Trophoblast cell (in vitro differentiated cells and primary cell): ENCODE measurements at regions not wholly inside any gene's neighbourhood (a gene's known extent, or its start where the extent isn't known, plus 50 kb on each side); places are given as distances from the start of the nearest gene placed in this dataset.

Source experiments
- DNase-seq, 2 donors: peaks; one replicate each; pipeline ENCODE4 v3.0.0-alpha.2; 2016
- H2AFZ ChIP-seq: 2 replicates; pipeline ENCODE4 v1.6.1; 2013; ENCODE audit warnings: low read length, moderate library complexity, mild to moderate bottlenecking; ENCODE audit not compliant: insufficient read depth, poor library complexity
- H2AK5ac ChIP-seq: 2 replicates; pipeline ENCODE4 v1.6.1; 2013; ENCODE audit warnings: mild to moderate bottlenecking, low read length
- H2BK120ac ChIP-seq: 2 replicates; pipeline ENCODE4 v1.6.1; 2013; ENCODE audit warnings: low read length, mild to moderate bottlenecking, moderate library complexity; ENCODE audit not compliant: insufficient read depth, poor library complexity
- H2BK12ac ChIP-seq: 2 replicates; pipeline ENCODE4 v1.6.1; 2013; ENCODE audit warnings: mild to moderate bottlenecking, low read length, moderate library complexity
- H2BK5ac ChIP-seq: 2 replicates; pipeline ENCODE4 v1.6.1; 2013; ENCODE audit warnings: low read length, low read depth, moderate library complexity, mild to moderate bottlenecking; ENCODE audit not compliant: poor library complexity
- H3K14ac ChIP-seq: 2 replicates; pipeline ENCODE4 v1.6.1; 2013; ENCODE audit warnings: mild to moderate bottlenecking, low read length
- H3K18ac ChIP-seq: 2 replicates; pipeline ENCODE4 v1.6.1; 2013; ENCODE audit warnings: mild to moderate bottlenecking, low read length
- H3K23ac ChIP-seq: 2 replicates; pipeline ENCODE4 v1.6.1; 2013; ENCODE audit warnings: low read length
- H3K27ac ChIP-seq: 2 replicates; pipeline ENCODE4 v1.5.1; 2013; ENCODE audit warnings: low read depth, mild to moderate bottlenecking, inconsistent platforms, low read length, moderate library complexity
- H3K27me3 ChIP-seq: 2 replicates; pipeline ENCODE4 v1.6.1; 2013; ENCODE audit warnings: inconsistent platforms, mild to moderate bottlenecking, low read length, moderate library complexity; ENCODE audit not compliant: insufficient read depth
- H3K36me3 ChIP-seq, 2 experiments: 1 replicate in 1 of 2; 2 replicates in 1 of 2; pipeline ENCODE4 v1.6.1; 2013; ENCODE audit warnings: low read length in 2 of 2, mild to moderate bottlenecking in 2 of 2, moderate library complexity in 1 of 2; ENCODE audit not compliant: insufficient read depth in 2 of 2, control insufficient read depth in 1 of 2
- H3K4ac ChIP-seq: 2 replicates; pipeline ENCODE4 v1.6.1; 2013; ENCODE audit warnings: low read depth, mild to moderate bottlenecking, low read length, moderate library complexity
- H3K4me1 ChIP-seq, 2 experiments: 1 replicate in 1 of 2; 2 replicates in 1 of 2; pipeline ENCODE4 v1.6.1; 2013; ENCODE audit warnings: low read length in 2 of 2, mild to moderate bottlenecking in 2 of 2, moderate library complexity in 1 of 2; ENCODE audit not compliant: insufficient read depth in 2 of 2, control insufficient read depth in 1 of 2
- H3K4me2 ChIP-seq: 2 replicates; pipeline ENCODE4 v1.6.1; 2013; ENCODE audit warnings: inconsistent platforms, mild to moderate bottlenecking, low read length, moderate library complexity
- H3K4me3 ChIP-seq: 2 replicates; pipeline ENCODE4 v1.5.1; 2013; ENCODE audit warnings: mild to moderate bottlenecking, low read depth, low read length, inconsistent platforms
- H3K79me1 ChIP-seq: one replicate; pipeline ENCODE4 v1.6.1; 2013; ENCODE audit warnings: low read length
- H3K79me2 ChIP-seq: 2 replicates; pipeline ENCODE4 v1.6.1; 2013; ENCODE audit warnings: low read length, mild to moderate bottlenecking; ENCODE audit not compliant: control insufficient read depth, insufficient read depth, poor library complexity
- H3K9ac ChIP-seq: 2 replicates; pipeline ENCODE4 v1.6.1; 2013; ENCODE audit warnings: mild to moderate bottlenecking, low read length
- H3K9me3 ChIP-seq: 2 replicates; pipeline ENCODE4 v1.6.1; 2013; ENCODE audit warnings: low read depth, mild to moderate bottlenecking, control low read depth, inconsistent platforms, low read length; ENCODE audit not compliant: insufficient read depth
- H4K12ac ChIP-seq: 2 replicates; pipeline ENCODE4 v1.6.1; 2013; ENCODE audit warnings: low read depth, mild to moderate bottlenecking, low read length, moderate library complexity
- H4K8ac ChIP-seq: 2 replicates; pipeline ENCODE4 v1.6.1; 2013; ENCODE audit warnings: low read depth, mild to moderate bottlenecking, low read length, moderate library complexity
- H4K91ac ChIP-seq: one replicate; pipeline ENCODE4 v1.6.1; 2013; ENCODE audit warnings: low read depth, mild to moderate bottlenecking, low read length, moderate library complexity
- WGBS: extraction: QIAGEN DNeasy Blood & Tissue Kit; methylation state at CpG from one replicate; pipeline ENCODE4 v1.1.7; 2013; ENCODE audit warnings: missing lambda C conversion rate; ENCODE audit not compliant: insufficient read length, insufficient coverage; ENCODE audit errors: extremely low coverage; 5-methylcytosine and 5-hydroxymethylcytosine counted together

GRCh38 chrX:40483502-40483901 is 97.3 kb upstream of the ATP6AP2 start:
- H3K79me1 ChIP-seq = no peaks in the 10 kb centered on the region
- no peaks in the 10 kb centered on the region for H3K27me3 ChIP-seq
- no peak overlapping the region for H2AK5ac ChIP-seq
- no CpG with 5 or more reads among the region's 2 CpGs for WGBS
- H3K14ac ChIP-seq = no peak overlapping the region
- H3K27ac ChIP-seq = no peak overlapping the region
- no peaks in the 10 kb centered on the region for H3K4me1 ChIP-seq
- DNase-seq = no peak
- H3K23ac ChIP-seq = no peak overlapping the region
- no peak overlapping the region for H2BK120ac ChIP-seq
- H4K8ac ChIP-seq = no peak overlapping the region
- H3K4me2 ChIP-seq = no peak overlapping the region
- no peaks in the 10 kb centered on the region for H3K36me3 ChIP-seq
- H3K18ac ChIP-seq = no peak overlapping the region
- H3K9ac ChIP-seq = no peak overlapping the region
- no peak overlapping the region for H2BK12ac ChIP-seq
- H3K79me2 ChIP-seq = no peaks in the 10 kb centered on the region
- H3K4ac ChIP-seq = no peak overlapping the region
- H2BK5ac ChIP-seq = no peak overlapping the region
- no peak overlapping the region for H4K12ac ChIP-seq
- no peak overlapping the region for H2AFZ ChIP-seq
- no peaks in the 10 kb centered on the region for H3K9me3 ChIP-seq
- H3K4me3 ChIP-seq = no peak overlapping the region
- H4K91ac ChIP-seq = no peak overlapping the region

- Histone ChIP-seq H3K79me2 (no peaks in the 10 kb centered on the region), H3K9ac (no peak overlapping the region), H4K12ac (no peak overlapping the region), H3K27me3 (no peaks in the 10 kb centered on the region), H3K27ac (no peak overlapping the region), H3K9me3 (no peaks in the 10 kb centered on the region), H3K4ac (no peak overlapping the region), H3K4me2 (no peak overlapping the region), H2BK120ac (no peak overlapping the region), H3K14ac (no peak overlapping the region), H3K4me1 (peaks cover 2 to 14% of the 10 kb centered on the region in 2 experiments), H3K79me1 (peaks cover 2% of the 10 kb centered on the region), H2BK5ac (no peak overlapping the region), H2BK12ac (no peak overlapping the region), H3K23ac (no peak overlapping the region), H2AFZ (no peak overlapping the region), H3K36me3 (no peaks in the 10 kb centered on the region), H3K4me3 (no peak overlapping the region), H4K91ac (no peak overlapping the region), H3K18ac (no peak overlapping the region), H2AK5ac (no peak overlapping the region), H4K8ac (no peak overlapping the region)
- DNase-seq = no peak
- no CpG with 5 or more reads among the region's 7 CpGs for WGBS
Observed at GRCh38 chrX:40479777-40480318, 100.9 kb upstream of the ATP6AP2 start.

GRCh38 chrX:40478474-40479065 is 102.2 kb upstream of the ATP6AP2 start:
- no peak overlapping the region for H2AK5ac ChIP-seq
- no CpG with 5 or more reads among the region's 2 CpGs for WGBS

GRCh38 chrX:40476958-40477357 is 103.8 kb upstream of the ATP6AP2 start:
- Histone ChIP-seq H3K18ac (no peak overlapping the region), H3K4me1 (peaks cover 13 to 26% of the 10 kb centered on the region in 2 experiments), H3K27me3 (no peaks in the 10 kb centered on the region), H2BK120ac (no peak overlapping the region), H2BK12ac (no peak overlapping the region), H3K4ac (no peak overlapping the region), H4K12ac (no peak overlapping the region), H3K9me3 (no peaks in the 10 kb centered on the region), H2AK5ac (no peak overlapping the region), H4K91ac (no peak overlapping the region), H3K23ac (no peak overlapping the region), H3K79me2 (no peaks in the 10 kb centered on the region), H2BK5ac (no peak overlapping the region), H2AFZ (no peak overlapping the region), H3K79me1 (peaks cover 10% of the 10 kb centered on the region), H3K9ac (no peak overlapping the region), H3K27ac (no peak overlapping the region), H3K4me3 (no peak overlapping the region), H4K8ac (no peak overlapping the region), H3K14ac (no peak overlapping the region), H3K4me2 (no peak overlapping the region), H3K36me3 (no peaks in the 10 kb centered on the region)
- no peak for DNase-seq
- no CpG with 5 or more reads among the region's 7 CpGs for WGBS

More at GRCh38 chrX:40478474-40479065, 102.2 kb upstream of the ATP6AP2 start:
- no peak overlapping the region for H4K8ac ChIP-seq
- no peaks in the 10 kb centered on the region for H3K79me2 ChIP-seq
- H3K4me3 ChIP-seq = no peak overlapping the region
- no peaks in the 10 kb centered on the region for H3K36me3 ChIP-seq
- H3K4ac ChIP-seq = no peak overlapping the region
- no peak overlapping the region for H3K27ac ChIP-seq
- H3K27me3 ChIP-seq = no peaks in the 10 kb centered on the region
- no peak overlapping the region for H3K18ac ChIP-seq
- peaks cover 5% of the 10 kb centered on the region for H3K79me1 ChIP-seq
- H2BK120ac ChIP-seq = no peak overlapping the region
- H3K14ac ChIP-seq = no peak overlapping the region
- H3K23ac ChIP-seq = no peak overlapping the region
- H3K4me1 ChIP-seq = peaks cover 8 to 21% of the 10 kb centered on the region in 2 experiments
- no peak overlapping the region for H4K91ac ChIP-seq
- H2AFZ ChIP-seq = no peak overlapping the region
- no peak for DNase-seq
- H3K9me3 ChIP-seq = no peaks in the 10 kb centered on the region
- H3K9ac ChIP-seq = no peak overlapping the region
- H4K12ac ChIP-seq = no peak overlapping the region
- H2BK5ac ChIP-seq = no peak overlapping the region
- no peak overlapping the region for H2BK12ac ChIP-seq
- H3K4me2 ChIP-seq = no peak overlapping the region
